ENCODE measurements at regions not wholly inside any gene's neighbourhood (a gene's known extent, or its start where the extent isn't known, plus 50 kb on each side); places are given as distances from the start of the nearest gene placed in this dataset.

DNA sequence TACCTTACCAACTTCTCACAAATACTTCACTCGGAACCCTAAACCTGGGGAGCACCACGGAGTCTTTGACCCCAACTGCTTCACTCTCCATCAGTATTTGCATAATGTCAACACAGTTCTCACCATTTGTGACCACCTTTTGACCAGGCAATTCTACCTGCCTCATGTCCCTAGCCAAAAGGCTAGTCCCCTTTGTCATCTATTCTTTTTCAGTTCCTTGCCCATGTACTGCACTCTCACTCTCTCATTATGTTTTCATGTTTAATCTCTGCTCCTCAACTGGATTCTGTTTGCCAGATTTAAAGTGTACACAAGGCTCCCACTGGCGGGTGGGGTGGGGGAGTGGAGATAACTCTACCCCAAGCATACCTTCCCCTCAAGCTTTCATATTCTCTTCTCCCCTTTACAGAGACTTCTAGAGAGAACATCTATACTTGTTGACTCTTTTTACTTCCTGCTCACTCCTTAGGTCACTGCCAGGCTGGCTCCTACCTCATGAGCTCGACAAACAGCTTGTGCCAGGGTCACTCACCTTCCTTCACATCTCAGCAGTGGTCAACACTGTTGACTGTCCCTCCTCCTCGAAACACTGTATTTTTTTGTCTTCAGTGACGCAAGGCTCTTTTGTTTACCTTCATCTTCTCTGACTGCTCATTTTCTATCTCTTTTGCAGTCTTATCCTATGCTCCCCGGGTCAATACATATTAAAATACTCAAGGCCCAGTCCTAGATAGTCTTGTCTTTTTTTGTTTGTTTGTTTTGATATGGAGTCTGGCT lies 88.7 kb upstream of the MAP4K3 start (continued):
- TF ChIP-seq RBAK (CRISPR knock-in tag; IDR thresholded peaks at IDR 0.05) (peak; percentile 80; the same call in 1 of the 2 replicates), FOXA3 (CRISPR knock-in tag; IDR thresholded peaks at IDR 0.05) (peak; percentile 85), ATF6 (CRISPR knock-in tag; conservative IDR thresholded peaks at IDR 0.05) (no peak), ZNF644 (CRISPR knock-in tag; IDR thresholded peaks at IDR 0.05; ENCODE audit: low read depth) (peak; percentile 7; the same call in 1 of the 2 replicates), SALL1 (CRISPR knock-in tag; IDR thresholded peaks at IDR 0.05) (peak; percentile 62; the same call in 1 of the 2 replicates), ISL2 (CRISPR knock-in tag; IDR thresholded peaks at IDR 0.05) (peak; percentile 59; the same call in 1 of the 2 replicates), ZNF7 (CRISPR knock-in tag; IDR thresholded peaks at IDR 0.05) (no peak), ZNF282 (IDR thresholded peaks at IDR 0.05; ENCODE audit: partially characterized antibody) (no peak), GTF2F1 (IDR thresholded peaks at IDR 0.05; ENCODE audit: low read length) (no peak), MAZ (IDR thresholded peaks at IDR 0.05; ENCODE audit: borderline replicate concordance, low read depth, low read length) (no peak), MAZ (CRISPR knock-in tag; IDR thresholded peaks at IDR 0.05; ENCODE audit: low read depth) (no peak), ZNF768 (CRISPR knock-in tag; IDR thresholded peaks at IDR 0.05) (no peak), ZNF619 (CRISPR knock-in tag; IDR thresholded peaks at IDR 0.05) (no peak), ZBTB7A (CRISPR knock-in tag; IDR thresholded peaks at IDR 0.05) (no peak), RBM22 (optimal IDR thresholded peaks at IDR 0.05; ENCODE audit: low read length) (no peak)
- TF ChIP-seq, protein P1, sequence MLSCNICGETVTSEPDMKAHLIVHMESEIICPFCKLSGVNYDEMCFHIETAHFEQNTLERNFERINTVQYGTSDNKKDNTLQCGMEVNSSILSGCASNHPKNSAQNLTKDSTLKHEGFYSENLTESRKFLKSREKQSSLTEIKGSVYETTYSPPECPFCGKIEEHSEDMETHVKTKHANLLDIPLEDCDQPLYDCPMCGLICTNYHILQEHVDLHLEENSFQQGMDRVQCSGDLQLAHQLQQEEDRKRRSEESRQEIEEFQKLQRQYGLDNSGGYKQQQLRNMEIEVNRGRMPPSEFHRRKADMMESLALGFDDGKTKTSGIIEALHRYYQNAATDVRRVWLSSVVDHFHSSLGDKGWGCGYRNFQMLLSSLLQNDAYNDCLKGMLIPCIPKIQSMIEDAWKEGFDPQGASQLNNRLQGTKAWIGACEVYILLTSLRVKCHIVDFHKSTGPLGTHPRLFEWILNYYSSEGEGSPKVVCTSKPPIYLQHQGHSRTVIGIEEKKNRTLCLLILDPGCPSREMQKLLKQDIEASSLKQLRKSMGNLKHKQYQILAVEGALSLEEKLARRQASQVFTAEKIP (CRISPR knock-in tag; IDR thresholded peaks at IDR 0.05; ENCODE audit: borderline replicate concordance) = no peak
- TF ChIP-seq, protein P2, sequence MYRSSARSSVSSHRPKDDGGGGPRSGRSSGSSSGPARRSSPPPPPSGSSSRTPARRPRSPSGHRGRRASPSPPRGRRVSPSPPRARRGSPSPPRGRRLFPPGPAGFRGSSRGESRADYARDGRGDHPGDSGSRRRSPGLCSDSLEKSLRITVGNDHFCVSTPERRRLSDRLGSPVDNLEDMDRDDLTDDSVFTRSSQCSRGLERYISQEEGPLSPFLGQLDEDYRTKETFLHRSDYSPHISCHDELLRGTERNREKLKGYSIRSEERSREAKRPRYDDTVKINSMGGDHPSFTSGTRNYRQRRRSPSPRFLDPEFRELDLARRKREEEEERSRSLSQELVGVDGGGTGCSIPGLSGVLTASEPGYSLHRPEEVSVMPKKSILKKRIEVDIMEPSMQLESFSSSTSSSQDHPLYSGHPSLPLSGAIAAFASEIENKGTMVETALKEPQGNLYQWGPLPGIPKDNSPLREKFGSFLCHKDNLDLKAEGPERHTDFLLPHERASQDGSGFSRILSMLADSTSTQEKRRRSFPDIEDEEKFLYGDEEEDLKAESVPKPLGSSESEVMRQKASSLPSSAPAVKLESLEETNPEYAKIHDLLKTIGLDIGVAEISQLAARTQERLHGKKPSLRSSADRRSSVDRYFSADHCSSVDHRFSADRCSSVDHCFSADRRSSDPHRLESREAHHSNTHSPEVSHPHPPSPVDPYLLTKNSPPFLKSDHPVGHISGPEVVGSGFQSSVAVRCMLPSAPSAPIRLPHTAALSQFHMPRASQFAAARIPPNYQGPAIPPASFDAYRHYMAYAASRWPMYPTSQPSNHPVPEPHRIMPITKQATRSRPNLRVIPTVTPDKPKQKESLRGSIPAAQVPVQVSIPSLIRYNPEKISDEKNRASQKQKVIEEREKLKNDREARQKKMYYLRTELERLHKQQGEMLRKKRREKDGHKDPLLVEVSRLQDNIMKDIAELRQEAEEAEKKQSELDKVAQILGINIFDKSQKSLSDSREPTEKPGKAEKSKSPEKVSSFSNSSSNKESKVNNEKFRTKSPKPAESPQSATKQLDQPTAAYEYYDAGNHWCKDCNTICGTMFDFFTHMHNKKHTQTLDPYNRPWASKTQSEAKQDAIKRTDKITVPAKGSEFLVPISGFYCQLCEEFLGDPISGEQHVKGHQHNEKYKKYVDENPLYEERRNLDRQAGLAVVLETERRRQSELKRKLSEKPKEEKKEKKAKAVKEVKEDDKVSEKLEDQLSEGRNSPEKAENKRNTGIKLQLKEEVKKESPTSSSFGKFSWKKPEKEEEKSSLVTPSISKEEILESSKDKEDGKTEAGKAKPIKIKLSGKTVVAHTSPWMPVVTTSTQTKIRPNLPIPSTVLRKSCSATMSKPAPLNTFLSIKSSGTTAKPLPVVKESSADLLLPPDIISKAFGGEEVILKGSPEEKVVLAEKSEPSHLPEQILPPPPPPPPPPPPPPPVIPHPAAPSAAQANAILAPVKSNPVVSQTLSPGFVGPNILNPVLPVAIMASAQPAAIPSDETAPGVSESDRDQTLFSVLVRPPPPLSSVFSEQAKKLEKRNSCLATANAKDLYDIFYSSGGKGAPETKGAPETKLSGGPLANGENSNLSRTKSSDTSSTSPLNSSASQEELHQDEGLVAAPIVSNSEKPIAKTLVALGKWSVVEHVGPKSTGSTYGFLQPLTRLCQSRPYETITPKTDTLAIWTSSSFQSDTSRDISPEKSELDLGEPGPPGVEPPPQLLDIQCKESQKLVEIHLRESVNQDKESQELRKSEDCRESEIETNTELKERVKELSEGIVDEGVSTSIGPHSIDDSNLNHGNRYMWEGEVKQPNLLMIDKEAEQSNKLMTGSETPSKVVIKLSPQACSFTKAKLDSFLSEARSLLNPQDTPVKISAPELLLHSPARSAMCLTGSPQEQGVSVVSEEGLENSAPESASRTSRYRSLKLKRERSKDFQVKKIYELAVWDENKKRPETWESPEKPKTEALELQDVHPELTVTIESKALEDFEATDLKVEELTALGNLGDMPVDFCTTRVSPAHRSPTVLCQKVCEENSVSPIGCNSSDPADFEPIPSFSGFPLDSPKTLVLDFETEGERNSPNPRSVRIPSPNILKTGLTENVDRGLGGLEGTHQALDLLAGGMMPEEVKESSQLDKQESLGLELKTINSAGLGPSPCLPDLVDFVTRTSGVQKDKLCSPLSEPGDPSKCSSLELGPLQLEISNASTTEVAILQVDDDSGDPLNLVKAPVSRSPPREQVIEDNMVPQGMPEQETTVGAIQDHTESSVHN (CRISPR knock-in tag; IDR thresholded peaks at IDR 0.05) = no peak
